Lower leg skin (tissue), 4 donors: ENCODE measurements at regions not wholly inside any gene's neighbourhood (a gene's known extent, or its start where the extent isn't known, plus 50 kb on each side); places are given as distances from the start of the nearest gene placed in this dataset.
A peak's percentile ranks its signal among the peaks of the same experiment; 100 is the strongest.
"Not testable (repeated sequence)": the region's sequence is repeated elsewhere in the genome, so short reads cannot be mapped to it uniquely, and the experiment has no call there.

Experiments used
- DNase-seq, 2 donors: peaks; one replicate each; pipeline ENCODE4 v3.0.0-alpha.2; 2019; ENCODE audit warnings: low spot score in 2 of 2
- H3K4me3 ChIP-seq: fragments of 200-600 bp; sonication (generic); 2 replicates; pipeline ENCODE4 v1.5.1; 2017; ENCODE audit warnings: mild to moderate bottlenecking, low read depth; ENCODE audit not compliant: poor library complexity, severe bottlenecking
- POLR2A ChIP-seq, 2 donors: fragments of 450-650 bp; IDR thresholded peaks; one replicate each; pipeline ENCODE4 v1.6.1; 2016 to 2017; ENCODE audit warnings: antibody characterized with exemption in 2 of 2, mild to moderate bottlenecking in 1 of 2, moderate library complexity in 1 of 2
- WGBS, 2 donors: methylation state at CpG; one replicate each; pipeline ENCODE4 v1.1.5; 2018; 5-methylcytosine and 5-hydroxymethylcytosine counted together
- intact Hi-C: fragments of 100-400 bp; cut with DNase I; formaldehyde crosslinking; loops from one replicate; pipeline ENCODE4 v1.15.0; 2023; ENCODE audit warnings: low total_unique reads
- TF ChIP-seq, protein P1 (sequence below), 3 donors: fragments of 450-650 bp; IDR thresholded peaks; one replicate each; pipeline ENCODE4 v1.5.1; 2016; ENCODE audit warnings: antibody characterized with exemption in 3 of 3, mild to moderate bottlenecking in 3 of 3, moderate library complexity in 2 of 3

DNA sequence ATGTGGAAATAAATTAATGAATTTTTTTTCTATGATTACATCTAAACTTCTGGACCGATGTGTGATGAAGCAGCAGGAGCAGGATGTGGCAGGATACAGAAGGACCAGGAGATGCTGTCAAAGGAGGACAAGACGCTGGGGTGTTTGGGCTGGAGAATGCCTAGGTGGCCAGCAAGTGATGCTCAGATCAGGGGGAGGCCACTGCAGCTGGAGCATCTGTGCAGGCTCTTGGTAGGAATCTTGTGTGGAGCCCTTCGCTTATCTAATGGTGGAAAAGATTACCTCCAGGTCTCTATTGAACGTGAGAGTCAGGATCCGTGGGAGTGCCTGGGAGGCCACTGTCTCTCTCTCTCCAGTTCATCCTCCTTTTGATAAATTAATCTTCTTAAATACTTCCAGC lies 79.8 kb downstream of the MRPL36 start:
- peak in 1 of 2 donors; percentile 25 for DNase-seq
- 66 to 68% methylated on average over 5 of the region's 5 CpGs for WGBS, 2 donors

DNA sequence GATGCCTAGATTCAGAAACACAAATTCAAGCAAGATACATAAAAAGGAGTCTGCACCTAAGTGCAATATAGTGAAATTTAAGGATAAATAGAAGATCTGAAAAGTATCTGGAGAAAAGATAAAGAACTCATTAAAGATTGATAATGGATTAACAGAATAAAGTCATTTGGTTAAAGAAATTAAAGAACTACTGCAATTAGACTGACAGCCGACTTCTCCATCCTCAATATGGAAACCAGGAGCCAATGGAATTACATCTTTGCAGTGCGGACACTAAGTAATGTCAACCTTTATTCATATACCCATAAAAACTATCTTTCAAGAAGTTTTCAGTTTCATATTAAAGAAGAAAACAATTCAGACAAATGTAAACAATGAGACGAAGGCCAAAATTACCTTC lies 81.0 kb downstream of the MRPL36 start:
- intact Hi-C loops: no loop called here
- H3K4me3 ChIP-seq: no peak overlapping the region
- TF ChIP-seq POLR2A (IDR thresholded peaks at IDR 0.05): no peak
- TF ChIP-seq, protein P1, sequence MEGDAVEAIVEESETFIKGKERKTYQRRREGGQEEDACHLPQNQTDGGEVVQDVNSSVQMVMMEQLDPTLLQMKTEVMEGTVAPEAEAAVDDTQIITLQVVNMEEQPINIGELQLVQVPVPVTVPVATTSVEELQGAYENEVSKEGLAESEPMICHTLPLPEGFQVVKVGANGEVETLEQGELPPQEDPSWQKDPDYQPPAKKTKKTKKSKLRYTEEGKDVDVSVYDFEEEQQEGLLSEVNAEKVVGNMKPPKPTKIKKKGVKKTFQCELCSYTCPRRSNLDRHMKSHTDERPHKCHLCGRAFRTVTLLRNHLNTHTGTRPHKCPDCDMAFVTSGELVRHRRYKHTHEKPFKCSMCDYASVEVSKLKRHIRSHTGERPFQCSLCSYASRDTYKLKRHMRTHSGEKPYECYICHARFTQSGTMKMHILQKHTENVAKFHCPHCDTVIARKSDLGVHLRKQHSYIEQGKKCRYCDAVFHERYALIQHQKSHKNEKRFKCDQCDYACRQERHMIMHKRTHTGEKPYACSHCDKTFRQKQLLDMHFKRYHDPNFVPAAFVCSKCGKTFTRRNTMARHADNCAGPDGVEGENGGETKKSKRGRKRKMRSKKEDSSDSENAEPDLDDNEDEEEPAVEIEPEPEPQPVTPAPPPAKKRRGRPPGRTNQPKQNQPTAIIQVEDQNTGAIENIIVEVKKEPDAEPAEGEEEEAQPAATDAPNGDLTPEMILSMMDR (IDR thresholded peaks at IDR 0.05): no peak
- WGBS, 2 donors: 54 to 57% methylated on average over 3 of the region's 3 CpGs
- DNase-seq: no peak

More for the DNA sequence above, 79.8 kb downstream of the MRPL36 start:
- H3K4me3 ChIP-seq: no peak overlapping the region
- TF ChIP-seq, protein P1 (IDR thresholded peaks at IDR 0.05): no peak
- no peak for TF ChIP-seq POLR2A (IDR thresholded peaks at IDR 0.05)
- intact Hi-C loops: no loop called here

DNA sequence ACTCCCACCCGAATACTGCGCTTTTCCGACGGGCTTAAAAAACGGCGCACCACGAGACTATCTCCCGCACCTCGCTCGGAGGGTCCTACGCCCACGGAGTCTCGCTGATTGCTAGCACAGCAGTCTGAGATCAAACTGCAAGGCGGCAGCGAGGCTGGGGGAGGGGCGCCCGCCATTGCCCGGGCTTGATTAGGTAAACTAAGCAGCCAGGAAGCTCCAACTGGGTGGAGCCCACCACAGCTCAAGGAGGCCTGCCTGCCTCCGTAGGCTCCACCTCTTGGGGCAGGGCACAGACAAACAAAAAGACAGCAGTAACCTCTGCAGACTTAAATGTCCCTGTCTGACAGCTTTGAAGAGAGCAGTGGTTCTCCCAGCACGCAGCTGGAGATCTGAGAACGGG lies 89.5 kb downstream of the MRPL36 start:
- H3K4me3 ChIP-seq, intact Hi-C loops, DNase-seq: not testable (repeated sequence)
- 0% methylated on average over 6 of the region's 21 CpGs; no CpG with 5 or more reads in 1 of the 2 donors for WGBS, 2 donors

DNA sequence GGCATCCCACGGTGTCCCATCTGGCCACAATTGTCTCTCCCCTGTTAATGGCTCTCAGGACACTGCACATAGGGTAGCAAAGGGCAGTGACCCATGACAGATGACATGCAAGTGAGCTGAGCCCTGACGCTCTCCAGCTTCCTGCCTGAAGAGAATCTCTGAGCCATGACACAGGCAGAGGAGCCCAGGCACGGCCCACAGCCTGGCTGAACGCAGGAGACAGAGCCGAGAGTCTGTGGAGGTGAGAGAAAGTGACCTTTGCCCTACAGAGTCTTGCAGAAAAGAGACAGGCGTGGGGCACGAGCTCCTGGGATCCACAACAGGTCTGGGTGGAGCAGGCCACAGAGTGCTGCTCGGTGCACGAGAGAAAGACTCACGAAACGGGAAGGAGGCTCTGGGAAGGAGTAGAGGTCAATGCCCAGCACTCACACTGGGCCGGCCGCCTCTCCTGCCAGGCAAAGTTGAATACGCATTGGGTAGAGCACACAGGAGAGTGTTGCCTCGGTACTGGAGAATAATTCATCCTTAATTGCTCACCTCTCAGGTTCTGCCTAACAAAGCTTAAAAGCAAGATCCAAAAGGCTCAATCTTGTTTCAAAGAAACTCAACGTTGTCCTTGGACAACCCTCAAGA lies 90.3 kb downstream of the MRPL36 start:
- 60 to 63% methylated on average over 16 of the region's 16 CpGs for WGBS, 2 donors
- no peak overlapping the region for H3K4me3 ChIP-seq
- peak; percentile 6 to 56 for DNase-seq
- intact Hi-C loops: no loop called here
- TF ChIP-seq, protein P1 (IDR thresholded peaks at IDR 0.05): no peak
- no peak for TF ChIP-seq POLR2A (IDR thresholded peaks at IDR 0.05)

DNA sequence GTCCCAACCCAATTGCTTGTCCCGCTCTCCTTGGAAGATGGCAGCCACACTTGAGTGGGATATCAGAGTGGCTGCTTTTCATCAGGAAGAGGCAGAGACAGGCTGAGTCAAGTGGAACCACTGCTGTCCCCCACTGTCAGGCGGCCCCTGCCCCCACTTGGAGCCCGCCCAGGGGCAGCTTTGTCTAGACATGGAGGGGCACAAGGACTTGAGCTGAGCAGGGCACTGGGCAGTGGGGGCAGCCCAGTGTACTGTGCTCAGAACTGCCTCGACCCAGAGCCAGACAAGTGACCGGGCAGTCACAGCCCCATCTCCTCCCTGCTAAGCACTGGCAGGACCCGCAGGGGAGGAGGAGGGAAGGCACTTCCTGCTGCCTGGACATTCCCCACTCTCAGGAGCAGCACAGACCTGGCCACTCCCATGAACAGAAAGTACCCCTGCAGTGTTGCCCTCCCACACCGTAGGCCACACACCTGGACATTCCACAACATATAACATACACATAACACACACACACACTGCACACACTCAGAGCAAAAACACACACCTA lies 91.0 kb downstream of the MRPL36 start:
- no peak overlapping the region for H3K4me3 ChIP-seq
- peak; percentile 9 to 50 for DNase-seq
- no peak for TF ChIP-seq POLR2A (IDR thresholded peaks at IDR 0.05)
- TF ChIP-seq, protein P1 (IDR thresholded peaks at IDR 0.05): no peak
- 55 to 82% methylated on average over 4 to 5 of the region's 7 CpGs for WGBS, 2 donors
- intact Hi-C loops: no loop called here

DNA sequence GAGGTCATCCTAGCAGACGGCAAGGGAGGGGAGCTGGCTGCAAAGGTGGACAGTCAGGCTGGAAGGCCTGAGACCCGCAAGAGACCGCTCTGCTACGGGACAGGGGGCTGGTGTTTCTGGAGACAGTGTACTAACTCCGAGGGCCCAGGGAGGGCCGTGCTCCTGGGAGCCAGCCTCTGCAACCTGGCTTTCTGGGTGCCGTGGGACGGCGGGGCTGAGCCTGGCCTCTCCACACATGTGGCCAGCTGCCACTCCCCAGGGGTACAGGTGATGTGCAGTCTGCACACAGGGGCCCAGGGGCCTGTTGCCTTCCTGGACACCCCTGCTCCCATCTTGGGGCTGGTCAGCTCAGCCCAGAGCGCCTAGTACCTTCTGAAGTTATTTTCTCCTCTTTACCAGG lies 92.2 kb downstream of the MRPL36 start:
- H3K4me3 ChIP-seq: no peak overlapping the region
- peak; percentile 2 to 83 for DNase-seq
- intact Hi-C loops: no loop called here
- TF ChIP-seq, protein P1 (IDR thresholded peaks at IDR 0.05): no peak
- no peak for TF ChIP-seq POLR2A (IDR thresholded peaks at IDR 0.05)
- WGBS, 2 donors: 83 to 85% methylated on average over 6 to 10 of the region's 10 CpGs
